H1 (cell line): ENCODE measurements at regions not wholly inside any gene's neighbourhood (a gene's known extent, or its start where the extent isn't known, plus 50 kb on each side); places are given as distances from the start of the nearest gene placed in this dataset.

Experiments
- CTCF ChIA-PET: fragments of 300-600 bp; sonication (Branson Sonifier 250); formaldehyde crosslinking; loops from one replicate; lab custom pipeline; 2021; ENCODE audit not compliant: partially characterized antibody; lab: Charles Lee
- POLR2A ChIA-PET: fragments of 300-600 bp; sonication (Branson Sonifier 250); formaldehyde crosslinking; loops from one replicate; lab custom pipeline; 2021; ENCODE audit warnings: inconsistent platforms; ENCODE audit not compliant: partially characterized antibody; lab: Charles Lee
- DNase-seq, 2 experiments: peaks; one replicate each; pipeline versions ENCODE4 v3.0.0 to v3.0.0-alpha.2; 2010 to 2022; ENCODE audit warnings: low spot score in 2 of 2, low read depth in 1 of 2, mixed read lengths in 1 of 2
- FAIRE-seq: peaks from 2 replicates; lab custom pipeline; 2011; peaks lifted over from hg19 to GRCh38; lab: Jason Lieb, UNC
- H2AFZ ChIP-seq: 2 replicates; pipeline ENCODE4 v1.8.1; 2012; ENCODE audit warnings: low read length, inconsistent platforms
- H2AK5ac ChIP-seq: 2 replicates; pipeline ENCODE4 v1.6.1; 2013; ENCODE audit warnings: low read depth, low read length
- H2BK120ac ChIP-seq: replicated peaks from 2 replicates; pipeline ENCODE3; 2013; ENCODE audit warnings: low read depth, low read length, inconsistent platforms
- H2BK12ac ChIP-seq: 2 replicates; pipeline ENCODE4 v1.6.1; 2013; ENCODE audit warnings: low read depth, low read length
- H2BK15ac ChIP-seq: 2 replicates; pipeline ENCODE4 v1.6.1; 2013; ENCODE audit warnings: low read length
- H2BK20ac ChIP-seq: 2 replicates; pipeline ENCODE4 v1.6.1; 2013; ENCODE audit warnings: low read length
- H2BK5ac ChIP-seq: 2 replicates; pipeline ENCODE4 v1.6.1; 2013; ENCODE audit warnings: low read depth, low read length
- H3K14ac ChIP-seq: 2 replicates; pipeline ENCODE4 v1.6.1; 2013; ENCODE audit warnings: inconsistent platforms; ENCODE audit not compliant: insufficient read length
- H3K18ac ChIP-seq: 2 replicates; pipeline ENCODE4 v1.6.1; 2013; ENCODE audit warnings: low read length; ENCODE audit errors: extremely low read depth
- H3K23ac ChIP-seq: 2 replicates; pipeline ENCODE4 v1.6.1; 2013; ENCODE audit warnings: inconsistent platforms; ENCODE audit not compliant: insufficient read length
- H3K23me2 ChIP-seq: 2 replicates; pipeline ENCODE4 v1.6.1; 2013; ENCODE audit warnings: low read depth, low read length
- H3K27ac ChIP-seq: 2 replicates; pipeline ENCODE4 v1.6.1; 2011; ENCODE audit warnings: low read depth, low read length, inconsistent platforms
- H3K27me3 ChIP-seq, 4 experiments: replicated peaks in 1 of 4; 1 replicate in 1 of 4; 2 replicates in 3 of 4; pipeline versions ENCODE4 v1.6.1 to v1.8.1; 2011 to 2013; ENCODE audit warnings: low read length in 3 of 4, mild to moderate bottlenecking in 3 of 4, inconsistent platforms in 2 of 4, mixed read lengths in 2 of 4, moderate library complexity in 1 of 4; ENCODE audit not compliant: control insufficient read depth in 3 of 4, insufficient read depth in 3 of 4; ENCODE audit errors: extremely low read depth in 1 of 4
- H3K36me3 ChIP-seq, 4 experiments: 2 replicates each; pipeline versions ENCODE4 v1.6.1 to v1.8.1; 2011 to 2013; ENCODE audit warnings: mild to moderate bottlenecking in 4 of 4, low read length in 3 of 4, moderate library complexity in 2 of 4, control low read depth in 1 of 4, inconsistent platforms in 1 of 4; ENCODE audit not compliant: insufficient read depth in 4 of 4, control insufficient read depth in 2 of 4
- H3K4ac ChIP-seq: replicated peaks from 2 replicates; pipeline ENCODE3; 2013; ENCODE audit warnings: low read length, low read depth, mixed read lengths, inconsistent platforms; ENCODE audit not compliant: insufficient read length
- H3K4me1 ChIP-seq, 4 experiments: replicated peaks in 1 of 4; 1 replicate in 1 of 4; 2 replicates in 3 of 4; pipeline versions ENCODE4 v1.6.1 to v1.8.1; 2011 to 2013; ENCODE audit warnings: low read length in 3 of 4, inconsistent platforms in 2 of 4, mixed read lengths in 1 of 4; ENCODE audit not compliant: insufficient read depth in 4 of 4, control insufficient read depth in 3 of 4
- H3K4me2 ChIP-seq, 2 experiments: 2 replicates each; pipeline versions ENCODE4 v1.6.1 to v1.8.1; 2011 to 2013; ENCODE audit warnings: low read depth in 2 of 2, low read length in 2 of 2, control low read depth in 1 of 2, inconsistent platforms in 1 of 2, mild to moderate bottlenecking in 1 of 2; ENCODE audit not compliant: insufficient read depth in 1 of 2
- H3K4me3 ChIP-seq, 4 experiments: fragments of 200-600, 300-600 bp in 1 of 4; sonication (generic), shearing (Covaris generic), sonication (Bioruptor Twin) in 1 of 4; 2 replicates each; pipeline versions ENCODE4 v1.5.1 to v1.8.1; 2011 to 2016; ENCODE audit warnings: low read length in 4 of 4, low read depth in 3 of 4, control low read depth in 2 of 4, inconsistent platforms in 2 of 4, mild to moderate bottlenecking in 2 of 4, mixed read lengths in 1 of 4, moderate library complexity in 1 of 4; ENCODE audit not compliant: insufficient read depth in 2 of 4; ENCODE audit errors: extremely low read depth in 1 of 4
- H3K56ac ChIP-seq: replicated peaks from 2 replicates; pipeline ENCODE3; 2013; ENCODE audit warnings: low read depth, mild to moderate bottlenecking, mixed read lengths, low read length, inconsistent platforms; ENCODE audit not compliant: insufficient read length
- H3K79me1 ChIP-seq: 2 replicates; pipeline ENCODE4 v1.6.1; 2013; ENCODE audit warnings: low read depth, low read length, control low read depth
- H3K79me2 ChIP-seq, 2 experiments: 2 replicates each; pipeline versions ENCODE4 v1.6.1 to v1.8.1; 2012 to 2013; ENCODE audit warnings: low read length in 2 of 2, mild to moderate bottlenecking in 2 of 2, inconsistent platforms in 1 of 2; ENCODE audit not compliant: insufficient read depth in 2 of 2, control insufficient read depth in 1 of 2
- H3K9ac ChIP-seq, 4 experiments: replicated peaks in 1 of 4; 1 replicate in 1 of 4; 2 replicates in 3 of 4; pipeline versions ENCODE4 v1.6.1 to v1.8.1; 2011 to 2013; ENCODE audit warnings: low read depth in 3 of 4, low read length in 3 of 4, control low read depth in 2 of 4, mild to moderate bottlenecking in 2 of 4, moderate library complexity in 2 of 4, inconsistent platforms in 1 of 4; ENCODE audit errors: extremely low read depth in 1 of 4
- H3K9me3 ChIP-seq, 2 experiments: 2 replicates each; pipeline versions ENCODE4 v1.6.1 to v1.8.1; 2012 to 2013; ENCODE audit warnings: mild to moderate bottlenecking in 2 of 2, moderate library complexity in 2 of 2, control low read depth in 1 of 2, inconsistent platforms in 1 of 2, low read depth in 1 of 2, low read length in 1 of 2, mixed read lengths in 1 of 2; ENCODE audit not compliant: insufficient read depth in 2 of 2
- H4K20me1 ChIP-seq, 2 experiments: replicated peaks in 1 of 2; 2 replicates each; pipeline versions ENCODE3 to v1.8.1; 2011 to 2013; ENCODE audit warnings: inconsistent platforms in 2 of 2, low read length in 2 of 2, mild to moderate bottlenecking in 1 of 2; ENCODE audit not compliant: insufficient read depth in 2 of 2, control insufficient read depth in 1 of 2
- H4K5ac ChIP-seq: 2 replicates; pipeline ENCODE4 v1.6.1; 2013; ENCODE audit warnings: low read length, low read depth, mixed read lengths, inconsistent platforms; ENCODE audit not compliant: insufficient read length
- H4K8ac ChIP-seq: 2 replicates; pipeline ENCODE4 v1.8.0; 2013; ENCODE audit warnings: mild to moderate bottlenecking, moderate library complexity, low read length, inconsistent platforms; ENCODE audit not compliant: insufficient read depth; ENCODE audit errors: extremely low read depth
- H4K91ac ChIP-seq: replicated peaks from 2 replicates; pipeline ENCODE3; 2013; ENCODE audit warnings: low read length, mixed read lengths, inconsistent platforms; ENCODE audit not compliant: insufficient read length
- CBX5 ChIP-seq: fragments of 300-800, 300-1000 bp; sonication (generic); IDR thresholded peaks from 2 replicates; pipeline ENCODE4 v1.7.1; 2016; ENCODE audit warnings: antibody characterized with exemption, low read length, low read depth
- CBX8 ChIP-seq: fragments of 300-800, 300-1000 bp; sonication (generic); IDR thresholded peaks from 2 replicates; pipeline ENCODE4 v1.7.1; 2016; ENCODE audit warnings: low read depth, low read length, borderline replicate concordance
- HDAC2 ChIP-seq, 2 experiments: fragments of 300-600 bp in 1 of 2; sonication (generic) in 1 of 2; IDR thresholded peaks; 2 replicates each; pipeline ENCODE4 v1.6.1; 2011 to 2012; ENCODE audit warnings: low read depth in 2 of 2, low read length in 2 of 2, mild to moderate bottlenecking in 2 of 2, moderate library complexity in 2 of 2, borderline replicate concordance in 1 of 2, inconsistent platforms in 1 of 2
- POLR2A ChIP-seq, 2 experiments: IDR thresholded peaks; 1 replicate in 1 of 2; 2 replicates in 1 of 2; pipeline ENCODE4 v1.6.1; 2011; ENCODE audit warnings: low read depth in 2 of 2, low read length in 2 of 2, mild to moderate bottlenecking in 2 of 2; ENCODE audit errors: control extremely low read depth in 1 of 2
- SP4 ChIP-seq: IDR thresholded peaks from 2 replicates; pipeline ENCODE4 v1.6.1; 2012; ENCODE audit warnings: low read length, inconsistent platforms
- YY1 ChIP-seq: IDR thresholded peaks from 2 replicates; pipeline ENCODE4 v1.6.1; 2011; ENCODE audit warnings: low read depth, mild to moderate bottlenecking, low read length
- WGBS, 2 experiments: shearing (Covaris generic) in 1 of 2; methylation state at CpG; one replicate each; pipeline versions ENCODE4 v1.1.6 to v1.1.7; 2013 to 2015; ENCODE audit warnings: low lambda C conversion rate in 2 of 2, mixed read lengths in 2 of 2, inconsistent platforms in 1 of 2, low coverage in 1 of 2, missing lambda C conversion rate in 1 of 2; ENCODE audit not compliant: insufficient replicate concordance in 2 of 2, insufficient coverage in 1 of 2, insufficient read length in 1 of 2; ENCODE audit errors: extremely low coverage in 1 of 2, missing lambda C conversion rate in 1 of 2; 5-methylcytosine and 5-hydroxymethylcytosine counted together
- TF ChIP-seq, protein P1 (sequence below): IDR thresholded peaks from 2 replicates; pipeline ENCODE4 v1.6.1; 2012; ENCODE audit warnings: inconsistent platforms

DNA sequence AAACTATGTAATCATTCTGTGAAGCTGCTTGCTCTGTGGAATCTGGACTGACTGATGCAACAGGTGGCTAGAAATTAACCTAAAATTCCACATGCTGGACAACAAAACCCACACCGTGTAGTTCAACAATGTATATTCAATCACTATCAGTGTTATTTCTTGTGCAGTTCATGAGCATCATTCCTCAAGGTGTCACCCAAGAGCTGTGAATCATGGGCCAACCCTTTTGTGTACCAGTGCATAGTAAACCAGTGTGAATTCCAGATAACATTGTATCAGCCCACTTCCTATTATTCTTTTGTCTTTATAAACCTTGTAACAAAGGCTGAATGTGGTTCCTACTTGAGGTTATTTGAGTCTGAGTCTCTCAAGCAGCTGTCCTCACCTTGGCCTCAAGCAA is 905.2 kb upstream of the ZNF722 start (continued):
- TF ChIP-seq YY1: no peak
- TF ChIP-seq, all 59 proteins: peak for 0

DNA sequence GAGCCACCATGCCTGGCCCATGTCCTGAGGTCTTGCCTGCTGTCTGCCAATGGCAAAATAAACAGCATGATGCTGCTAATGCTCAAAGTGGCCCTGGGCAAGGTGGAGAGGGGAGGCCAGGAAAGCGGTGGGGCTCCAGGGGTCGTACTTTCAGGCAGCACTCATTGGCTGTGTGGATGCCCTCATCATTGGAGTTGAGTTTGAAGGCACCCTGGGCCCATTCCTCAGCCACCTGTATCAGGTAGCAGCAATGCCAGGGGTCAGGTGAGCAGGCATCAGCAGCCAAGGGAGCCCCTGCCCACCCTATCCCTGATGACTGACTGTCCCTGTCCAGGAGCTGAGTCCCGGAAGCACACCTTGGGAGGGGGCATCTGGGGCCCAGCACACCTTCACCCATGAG is 902.5 kb upstream of the ZNF722 start:
- no peaks in the 10 kb centered on the region for H3K23me2 ChIP-seq
- no peaks in the 10 kb centered on the region for H4K20me1 ChIP-seq
- no peaks in the 10 kb centered on the region for H3K4me1 ChIP-seq
- H3K27ac ChIP-seq: no peak overlapping the region
- no peak overlapping the region for H2AFZ ChIP-seq
- no peak for FAIRE-seq
- no peak overlapping the region for H2BK120ac ChIP-seq
- H3K9me3 ChIP-seq: peaks cover 56 to 72% of the 10 kb centered on the region in 2 experiments
- no peak overlapping the region for H4K8ac ChIP-seq
- H2AK5ac ChIP-seq: no peak overlapping the region
- H3K23ac ChIP-seq: no peak overlapping the region
- H3K79me2 ChIP-seq: no peaks in the 10 kb centered on the region
- no peak overlapping the region for H3K18ac ChIP-seq
- H3K9ac ChIP-seq: no peak overlapping the region
- no peak overlapping the region for H4K5ac ChIP-seq
- POLR2A ChIA-PET: no interaction called here
- CTCF ChIA-PET: no interaction called here
- H2BK20ac ChIP-seq: no peak overlapping the region
- H3K4ac ChIP-seq: no peak overlapping the region
- H4K91ac ChIP-seq: no peak overlapping the region
- no peak for DNase-seq
- WGBS, 2 experiments: 94% methylated on average over 3 of the region's 3 CpGs; no CpG with 5 or more reads in 1 of the 2 experiments
- no peak overlapping the region for H3K4me3 ChIP-seq
- no peak overlapping the region for H2BK5ac ChIP-seq
- no peaks in the 10 kb centered on the region for H3K27me3 ChIP-seq
- no peak overlapping the region for H2BK12ac ChIP-seq
- no peak overlapping the region for H3K14ac ChIP-seq
- no peak overlapping the region for H2BK15ac ChIP-seq
- no peak overlapping the region for H3K56ac ChIP-seq
- no peak overlapping the region for H3K4me2 ChIP-seq
- no peaks in the 10 kb centered on the region for H3K36me3 ChIP-seq
- no peaks in the 10 kb centered on the region for H3K79me1 ChIP-seq
- no peak for TF ChIP-seq HDAC2 (IDR thresholded peaks at IDR 0.05; ENCODE audit: borderline replicate concordance in 1 of 2, low read depth in 2 of 2, low read length in 2 of 2)
- no peak for TF ChIP-seq CBX8
- no peak for TF ChIP-seq CBX5
- TF ChIP-seq SP4: no peak
- no peak for TF ChIP-seq POLR2A (IDR thresholded peaks at IDR 0.05; ENCODE audit: control extremely low read depth in 1 of 2, low read depth in 2 of 2, low read length in 2 of 2)
- TF ChIP-seq, protein P1, sequence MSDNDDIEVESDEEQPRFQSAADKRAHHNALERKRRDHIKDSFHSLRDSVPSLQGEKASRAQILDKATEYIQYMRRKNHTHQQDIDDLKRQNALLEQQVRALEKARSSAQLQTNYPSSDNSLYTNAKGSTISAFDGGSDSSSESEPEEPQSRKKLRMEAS: no peak
